ENCODE measurements at regions not wholly inside any gene's neighbourhood (a gene's known extent, or its start where the extent isn't known, plus 50 kb on each side); places are given as distances from the start of the nearest gene placed in this dataset.

GRCh38 chr20:57829805-57830514 lies 120.1 kb upstream of the PMEPA1 start:
- 80% methylated on average over 9 of the region's 9 CpGs for WGBS (ENCODE audit: insufficient coverage)
- H3K9me3 Mint-ChIP-seq: no peaks in the 10 kb centered on the region
- Histone ChIP-seq H3K27ac (ENCODE audit: low read length) (no peak overlapping the region), H3K36me3 (ENCODE audit: control insufficient read depth in 2 of 2, extremely low read depth in 1 of 2, insufficient read depth in 1 of 2, low read length in 1 of 2) (no peaks in the 10 kb centered on the region), H3K4me1 (ENCODE audit: control insufficient read depth in 1 of 2, extremely low read depth in 1 of 2, insufficient read depth in 2 of 2, low read length in 2 of 2) (no peaks in the 10 kb centered on the region), H3K27me3 (replicated peaks in 1 of 2; ENCODE audit: control insufficient read depth in 2 of 2, extremely low read depth in 1 of 2, insufficient read depth in 2 of 2, low read length in 1 of 2) (peaks cover 0 to 11% of the 10 kb centered on the region in 2 experiments), H3K4me3 (ENCODE audit: control insufficient read depth in 1 of 2, extremely low read depth in 1 of 2, low read length in 1 of 2) (no peak overlapping the region), H3K9me3 (no peaks in the 10 kb centered on the region)
- DNase-seq (no peak), ATAC-seq (replicated peaks in 1 of 4) (no peak)
- H3K4me1 Mint-ChIP-seq: no peaks in the 10 kb centered on the region
- no peak overlapping the region for H3K27ac Mint-ChIP-seq
- H3K27me3 Mint-ChIP-seq: peaks cover 0 to 6% of the 10 kb centered on the region in 2 donors
- POLR2A ChIA-PET: no interaction called here
- H3K4me3 Mint-ChIP-seq: no peak overlapping the region
- CTCF ChIA-PET: no interaction called here
- no peaks in the 10 kb centered on the region for H3K36me3 Mint-ChIP-seq

GRCh38 chr20:57829336-57829735 lies 119.5 kb upstream of the PMEPA1 start:
- Mint-ChIP-seq H3K9me3 (no peaks in the 10 kb centered on the region), H3K27ac (no peak overlapping the region), H3K4me3 (no peak overlapping the region), H3K4me1 (no peaks in the 10 kb centered on the region), H3K27me3 (peaks cover 0 to 3% of the 10 kb centered on the region in 2 donors), H3K36me3 (no peaks in the 10 kb centered on the region)
- H3K4me3 ChIP-seq (ENCODE audit: control insufficient read depth in 1 of 2, extremely low read depth in 1 of 2, low read length in 1 of 2): no peak overlapping the region
- no peak for ATAC-seq (replicated peaks in 1 of 4)
- no peaks in the 10 kb centered on the region for H3K4me1 ChIP-seq (ENCODE audit: control insufficient read depth in 1 of 2, extremely low read depth in 1 of 2, insufficient read depth in 2 of 2, low read length in 2 of 2)
- ChIA-PET POLR2A (no interaction called here), CTCF (no interaction called here)
- WGBS (ENCODE audit: insufficient coverage): 86% methylated on average over 2 of the region's 6 CpGs
- DNase-seq: no peak
- H3K36me3 ChIP-seq (ENCODE audit: control insufficient read depth in 2 of 2, extremely low read depth in 1 of 2, insufficient read depth in 1 of 2, low read length in 1 of 2): no peaks in the 10 kb centered on the region
- H3K9me3 ChIP-seq: no peaks in the 10 kb centered on the region
- H3K27ac ChIP-seq (ENCODE audit: low read length): no peak overlapping the region
- H3K27me3 ChIP-seq (replicated peaks in 1 of 2; ENCODE audit: control insufficient read depth in 2 of 2, extremely low read depth in 1 of 2, insufficient read depth in 2 of 2, low read length in 1 of 2): peaks cover 0 to 14% of the 10 kb centered on the region in 2 experiments

GRCh38 chr20:57828696-57829095 lies 118.9 kb upstream of the PMEPA1 start:
- H3K36me3 Mint-ChIP-seq: no peaks in the 10 kb centered on the region
- POLR2A ChIA-PET: no interaction called here

GRCh38 chr20:57826666-57827287 lies 117.0 kb upstream of the PMEPA1 start:
- H3K36me3 Mint-ChIP-seq: no peaks in the 10 kb centered on the region
- Histone ChIP-seq H3K4me3 (ENCODE audit: control insufficient read depth in 1 of 2, extremely low read depth in 1 of 2, low read length in 1 of 2) (no peak overlapping the region), H3K36me3 (ENCODE audit: control insufficient read depth in 2 of 2, extremely low read depth in 1 of 2, insufficient read depth in 1 of 2, low read length in 1 of 2) (no peaks in the 10 kb centered on the region), H3K27ac (ENCODE audit: low read length) (no peak overlapping the region), H3K4me1 (ENCODE audit: control insufficient read depth in 1 of 2, extremely low read depth in 1 of 2, insufficient read depth in 2 of 2, low read length in 2 of 2) (no peaks in the 10 kb centered on the region), H3K27me3 (replicated peaks in 1 of 2; ENCODE audit: control insufficient read depth in 2 of 2, extremely low read depth in 1 of 2, insufficient read depth in 2 of 2, low read length in 1 of 2) (peaks cover 0 to 10% of the 10 kb centered on the region in 2 experiments), H3K9me3 (no peaks in the 10 kb centered on the region)
- no peaks in the 10 kb centered on the region for H3K4me1 Mint-ChIP-seq
- POLR2A ChIA-PET: no interaction called here
- no peak for DNase-seq
- no peak for ATAC-seq (replicated peaks in 1 of 4)
- CTCF ChIA-PET: no interaction called here
- H3K27ac Mint-ChIP-seq: no peak overlapping the region
- H3K27me3 Mint-ChIP-seq: peaks cover 0 to 3% of the 10 kb centered on the region in 2 donors
- WGBS (ENCODE audit: insufficient coverage): 80% methylated on average over 9 of the region's 12 CpGs
- no peaks in the 10 kb centered on the region for H3K9me3 Mint-ChIP-seq
- no peak overlapping the region for H3K4me3 Mint-ChIP-seq

More at GRCh38 chr20:57828696-57829095, 118.9 kb upstream of the PMEPA1 start:
- Mint-ChIP-seq H3K9me3 (no peaks in the 10 kb centered on the region), H3K4me1 (no peaks in the 10 kb centered on the region), H3K27ac (no peak overlapping the region), H3K27me3 (peaks cover 0 to 3% of the 10 kb centered on the region in 2 donors), H3K4me3 (no peak overlapping the region)
- H3K9me3 ChIP-seq: no peaks in the 10 kb centered on the region
- DNase-seq (no peak), ATAC-seq (replicated peaks in 1 of 4) (no peak)
- no peak overlapping the region for H3K27ac ChIP-seq (ENCODE audit: low read length)
- 82% methylated on average over 5 of the region's 10 CpGs for WGBS (ENCODE audit: insufficient coverage)
- no peak overlapping the region for H3K4me3 ChIP-seq (ENCODE audit: control insufficient read depth in 1 of 2, extremely low read depth in 1 of 2, low read length in 1 of 2)
- H3K27me3 ChIP-seq (replicated peaks in 1 of 2; ENCODE audit: control insufficient read depth in 2 of 2, extremely low read depth in 1 of 2, insufficient read depth in 2 of 2, low read length in 1 of 2): peaks cover 0 to 14% of the 10 kb centered on the region in 2 experiments
- H3K36me3 ChIP-seq (ENCODE audit: control insufficient read depth in 2 of 2, extremely low read depth in 1 of 2, insufficient read depth in 1 of 2, low read length in 1 of 2): no peaks in the 10 kb centered on the region
- CTCF ChIA-PET: no interaction called here
- no peaks in the 10 kb centered on the region for H3K4me1 ChIP-seq (ENCODE audit: control insufficient read depth in 1 of 2, extremely low read depth in 1 of 2, insufficient read depth in 2 of 2, low read length in 2 of 2)

DNA sequence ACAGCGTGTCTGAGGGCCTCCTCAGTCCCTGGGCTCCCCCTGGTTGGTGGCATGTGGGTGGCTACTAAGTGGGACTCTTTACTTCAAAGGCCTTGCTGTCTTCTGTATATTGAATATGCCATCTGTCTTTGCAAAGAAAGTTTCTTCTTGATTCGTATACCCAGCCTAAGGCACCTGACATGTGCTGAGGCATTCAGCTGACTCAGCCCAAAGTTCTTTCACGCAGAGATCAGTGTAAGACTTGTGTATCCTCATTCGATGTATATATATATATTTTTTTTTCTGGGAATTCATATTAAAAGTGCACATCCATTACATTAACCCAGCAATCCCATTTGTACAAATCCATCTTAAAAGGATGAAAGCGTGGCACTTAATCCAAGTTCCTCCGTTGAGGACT lies 115.1 kb upstream of the PMEPA1 start:
- H3K36me3 Mint-ChIP-seq: no peaks in the 10 kb centered on the region
- no peaks in the 10 kb centered on the region for H3K9me3 Mint-ChIP-seq
- no peak overlapping the region for H3K27ac Mint-ChIP-seq
- no peak overlapping the region for H3K27ac ChIP-seq (ENCODE audit: low read length)
- 85% methylated on average over 2 of the region's 6 CpGs for WGBS (ENCODE audit: insufficient coverage)
- no peaks in the 10 kb centered on the region for H3K9me3 ChIP-seq
- no peaks in the 10 kb centered on the region for H3K36me3 ChIP-seq (ENCODE audit: control insufficient read depth in 2 of 2, extremely low read depth in 1 of 2, insufficient read depth in 1 of 2, low read length in 1 of 2)
- CTCF ChIA-PET: no interaction called here
- no peak overlapping the region for H3K4me3 Mint-ChIP-seq
- POLR2A ChIA-PET: no interaction called here
- no peak for DNase-seq
- no peak for ATAC-seq (replicated peaks in 1 of 4)
- peaks cover 0 to 19% of the 10 kb centered on the region in 2 experiments for H3K27me3 ChIP-seq (replicated peaks in 1 of 2; ENCODE audit: control insufficient read depth in 2 of 2, extremely low read depth in 1 of 2, insufficient read depth in 2 of 2, low read length in 1 of 2)
- peaks cover 8 to 9% of the 10 kb centered on the region in 2 donors for H3K27me3 Mint-ChIP-seq
- H3K4me1 Mint-ChIP-seq: no peaks in the 10 kb centered on the region
- no peaks in the 10 kb centered on the region for H3K4me1 ChIP-seq (ENCODE audit: control insufficient read depth in 1 of 2, extremely low read depth in 1 of 2, insufficient read depth in 2 of 2, low read length in 2 of 2)
- no peak overlapping the region for H3K4me3 ChIP-seq (ENCODE audit: control insufficient read depth in 1 of 2, extremely low read depth in 1 of 2, low read length in 1 of 2)

DNA sequence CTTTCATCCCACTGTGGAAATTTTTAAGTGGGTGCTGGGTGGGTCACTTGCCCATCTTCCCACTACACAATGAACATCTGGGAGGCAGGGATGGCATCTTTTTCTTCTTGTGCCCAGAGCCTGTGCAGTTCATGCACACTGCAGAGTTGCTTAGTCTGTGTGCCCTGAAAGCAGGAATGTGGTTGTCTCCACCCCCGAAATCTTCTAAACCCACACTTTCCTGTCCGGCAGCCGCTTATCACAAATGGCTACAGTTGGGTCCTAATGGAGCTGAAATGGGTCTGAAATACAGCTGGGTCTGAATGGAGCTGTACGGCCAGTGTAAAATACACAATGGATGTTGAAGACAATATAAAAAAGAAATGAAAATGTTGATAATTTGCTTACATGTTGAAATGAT lies 112.1 kb upstream of the PMEPA1 start:
- ATAC-seq (replicated peaks in 1 of 4) (no peak), DNase-seq (no peak)
- no peaks in the 10 kb centered on the region for H3K4me1 Mint-ChIP-seq
- ChIA-PET CTCF (no interaction called here), POLR2A (no interaction called here)
- no peaks in the 10 kb centered on the region for H3K9me3 Mint-ChIP-seq
- H3K9me3 ChIP-seq: no peaks in the 10 kb centered on the region
- H3K4me3 Mint-ChIP-seq: no peak overlapping the region
- H3K27me3 Mint-ChIP-seq: peaks cover 15 to 22% of the 10 kb centered on the region in 2 donors
- peaks cover 0 to 27% of the 10 kb centered on the region in 2 experiments for H3K27me3 ChIP-seq (replicated peaks in 1 of 2; ENCODE audit: control insufficient read depth in 2 of 2, extremely low read depth in 1 of 2, insufficient read depth in 2 of 2, low read length in 1 of 2)
- no peaks in the 10 kb centered on the region for H3K36me3 Mint-ChIP-seq
- no peak overlapping the region for H3K4me3 ChIP-seq (ENCODE audit: control insufficient read depth in 1 of 2, extremely low read depth in 1 of 2, low read length in 1 of 2)
- no peak overlapping the region for H3K27ac ChIP-seq (ENCODE audit: low read length)
- H3K4me1 ChIP-seq (ENCODE audit: control insufficient read depth in 1 of 2, extremely low read depth in 1 of 2, insufficient read depth in 2 of 2, low read length in 2 of 2): no peaks in the 10 kb centered on the region
- H3K36me3 ChIP-seq (ENCODE audit: control insufficient read depth in 2 of 2, extremely low read depth in 1 of 2, insufficient read depth in 1 of 2, low read length in 1 of 2): no peaks in the 10 kb centered on the region
- WGBS (ENCODE audit: insufficient coverage): no CpG with 5 or more reads among the region's 4 CpGs
- H3K27ac Mint-ChIP-seq: no peak overlapping the region

Data from T-cell (primary cell).